H9 (cell line): ENCODE measurements at regions not wholly inside any gene's neighbourhood (a gene's known extent, or its start where the extent isn't known, plus 50 kb on each side); places are given as distances from the start of the nearest gene placed in this dataset.

Experiments
- DNase-seq: peaks from one replicate; pipeline ENCODE4 v3.0.0-alpha.2; 2017
- H2AFZ ChIP-seq: one replicate; pipeline ENCODE4 v1.6.1; 2013; ENCODE audit warnings: mild to moderate bottlenecking, low read length, control low read depth, moderate library complexity
- H2AK5ac ChIP-seq: 2 replicates; pipeline ENCODE4 v1.6.1; 2013; ENCODE audit warnings: low read length, control low read depth, mixed read lengths; ENCODE audit not compliant: insufficient read length
- H2BK120ac ChIP-seq: one replicate; pipeline ENCODE4 v1.6.1; 2013; ENCODE audit warnings: low read depth, mild to moderate bottlenecking, low read length, control low read depth, inconsistent platforms; ENCODE audit not compliant: poor library complexity, severe bottlenecking
- H2BK12ac ChIP-seq: 2 replicates; pipeline ENCODE4 v1.6.1; 2013; ENCODE audit warnings: low read length, control low read depth, mixed read lengths, low read depth; ENCODE audit not compliant: insufficient read length
- H2BK15ac ChIP-seq: 2 replicates; pipeline ENCODE4 v1.6.1; 2013; ENCODE audit warnings: low read depth, low read length, control low read depth
- H2BK20ac ChIP-seq: one replicate; pipeline ENCODE4 v1.6.1; 2013; ENCODE audit warnings: low read depth, mild to moderate bottlenecking, low read length, control low read depth, inconsistent platforms; ENCODE audit not compliant: poor library complexity, severe bottlenecking
- H2BK5ac ChIP-seq: 2 replicates; pipeline ENCODE4 v1.6.1; 2013; ENCODE audit warnings: low read length, control low read depth, mixed read lengths; ENCODE audit not compliant: insufficient read length
- H3K14ac ChIP-seq: 2 replicates; pipeline ENCODE4 v1.6.1; 2013; ENCODE audit warnings: low read length, control low read depth; ENCODE audit not compliant: insufficient read depth
- H3K18ac ChIP-seq: 2 replicates; pipeline ENCODE4 v1.6.1; 2013; ENCODE audit warnings: low read depth, mild to moderate bottlenecking, mixed read lengths, low read length, control low read depth; ENCODE audit not compliant: insufficient read length
- H3K23ac ChIP-seq: 2 replicates; pipeline ENCODE4 v1.6.1; 2013; ENCODE audit warnings: low read length, control low read depth, mixed read lengths, low read depth; ENCODE audit not compliant: insufficient read length
- H3K23me2 ChIP-seq: 2 replicates; pipeline ENCODE4 v1.6.1; 2013; ENCODE audit warnings: low read depth, mild to moderate bottlenecking, mixed read lengths, low read length, control low read depth; ENCODE audit not compliant: insufficient read length, poor library complexity, severe bottlenecking
- H3K27ac ChIP-seq: 2 replicates; pipeline ENCODE4 v1.5.1; 2013; ENCODE audit warnings: low read length, control low read depth, mixed read lengths, low read depth; ENCODE audit not compliant: insufficient read length
- H3K27me3 ChIP-seq: 2 replicates; pipeline ENCODE4 v1.6.1; 2013; ENCODE audit warnings: low read length, control low read depth, inconsistent platforms; ENCODE audit not compliant: insufficient read depth
- H3K4ac ChIP-seq: 2 replicates; pipeline ENCODE4 v1.6.1; 2013; ENCODE audit warnings: low read depth, mild to moderate bottlenecking, control low read depth, inconsistent platforms, low read length, moderate library complexity
- H3K4me1 ChIP-seq: 2 replicates; pipeline ENCODE4 v1.6.1; 2013; ENCODE audit warnings: low read length, control low read depth, inconsistent platforms; ENCODE audit not compliant: insufficient read depth
- H3K4me2 ChIP-seq: 2 replicates; pipeline ENCODE4 v1.6.1; 2013; ENCODE audit warnings: low read length, control low read depth, mixed read lengths; ENCODE audit not compliant: insufficient read length, insufficient read depth
- H3K56ac ChIP-seq: 2 replicates; pipeline ENCODE4 v1.6.1; 2013; ENCODE audit warnings: low read depth, mild to moderate bottlenecking, mixed read lengths, low read length, control low read depth; ENCODE audit not compliant: insufficient read length
- H3K79me1 ChIP-seq: 2 replicates; pipeline ENCODE4 v1.6.1; 2013; ENCODE audit warnings: low read depth, mild to moderate bottlenecking, moderate library complexity, low read length, control low read depth, inconsistent platforms; ENCODE audit not compliant: insufficient read depth, poor library complexity, severe bottlenecking
- H3K79me2 ChIP-seq: 2 replicates; pipeline ENCODE4 v1.6.1; 2013; ENCODE audit warnings: low read length, control low read depth, inconsistent platforms; ENCODE audit not compliant: insufficient read depth
- H3K9ac ChIP-seq: 2 replicates; pipeline ENCODE4 v1.6.1; 2013; ENCODE audit warnings: low read length, control low read depth, mixed read lengths; ENCODE audit not compliant: insufficient read length; ENCODE audit errors: extremely low read depth
- H3K9me3 ChIP-seq: one replicate; pipeline ENCODE4 v1.6.1; 2013; ENCODE audit warnings: low read depth, low read length, inconsistent platforms; ENCODE audit not compliant: control insufficient read depth
- H3T11ph ChIP-seq: one replicate; pipeline ENCODE4 v1.6.1; 2013; ENCODE audit warnings: mild to moderate bottlenecking, low read length, control low read depth, inconsistent platforms
- H4K20me1 ChIP-seq: one replicate; pipeline ENCODE4 v1.6.1; 2013; ENCODE audit not compliant: control insufficient read depth, insufficient read length, insufficient read depth
- H4K5ac ChIP-seq: 2 replicates; pipeline ENCODE4 v1.6.1; 2013; ENCODE audit warnings: low read depth, mild to moderate bottlenecking, mixed read lengths, low read length, control low read depth; ENCODE audit not compliant: insufficient read length
- H4K8ac ChIP-seq: replicated peaks from 2 replicates; pipeline ENCODE4 v1.6.1; 2013; ENCODE audit warnings: low read length, control low read depth, mixed read lengths, low read depth; ENCODE audit not compliant: insufficient read length
- H4K91ac ChIP-seq: 2 replicates; pipeline ENCODE4 v1.6.1; 2013; ENCODE audit warnings: low read depth, mild to moderate bottlenecking, moderate library complexity, mixed read lengths, low read length, control low read depth; ENCODE audit not compliant: insufficient read length
- H3K27ac Mint-ChIP-seq, 3 experiments: 2 replicates in 2 of 3; 3 replicates in 1 of 3; pipeline ENCODE4 v1.8.0; 2020 to 2021; ENCODE audit warnings: mixed read lengths in 3 of 3, mild to moderate bottlenecking in 1 of 3, moderate library complexity in 1 of 3
- H3K27me3 Mint-ChIP-seq: 2 replicates; pipeline ENCODE4 v1.8.0; 2021; ENCODE audit warnings: low read depth, mild to moderate bottlenecking, moderate library complexity, mixed read lengths
- H3K36me3 Mint-ChIP-seq, 3 experiments: 2 replicates in 2 of 3; 3 replicates in 1 of 3; pipeline ENCODE4 v1.8.0; 2020 to 2021; ENCODE audit warnings: low read depth in 3 of 3, mixed read lengths in 3 of 3; ENCODE audit not compliant: insufficient read depth in 1 of 3
- H3K4me1 Mint-ChIP-seq, 2 experiments: 2 replicates each; pipeline ENCODE4 v1.8.0; 2020; ENCODE audit warnings: mixed read lengths in 2 of 2
- H3K4me3 Mint-ChIP-seq, 2 experiments: 2 replicates in 1 of 2; 3 replicates in 1 of 2; pipeline ENCODE4 v1.8.0; 2020 to 2021; ENCODE audit warnings: mild to moderate bottlenecking in 2 of 2, mixed read lengths in 2 of 2, moderate library complexity in 1 of 2
- H3K9me3 Mint-ChIP-seq, 2 experiments: 2 replicates in 1 of 2; 3 replicates in 1 of 2; pipeline ENCODE4 v1.8.0; 2020; ENCODE audit warnings: mild to moderate bottlenecking in 2 of 2, mixed read lengths in 2 of 2, moderate library complexity in 1 of 2
- CTCF ChIP-seq: fragments of 200-600 bp; sonication (generic); conservative IDR thresholded peaks from 3 replicates; pipeline ENCODE4 v1.8.0; 2021; ENCODE audit warnings: antibody characterized with exemption, mild to moderate bottlenecking
- WGBS: extraction: QIAGEN DNeasy Blood & Tissue Kit; methylation state at CpG from one replicate; pipeline ENCODE4 v1.1.7; 2013; ENCODE audit warnings: missing lambda C conversion rate, low lambda C conversion rate, mixed read lengths; ENCODE audit not compliant: insufficient read length; ENCODE audit errors: extremely low coverage; 5-methylcytosine and 5-hydroxymethylcytosine counted together

GRCh38 chr2:105451571-105452166 is 52.8 kb upstream of the FHL2 start:
- no peak overlapping the region for H4K5ac ChIP-seq
- no peak overlapping the region for H2AFZ ChIP-seq
- no peak overlapping the region for H3K4me2 ChIP-seq
- no peak overlapping the region for H2BK120ac ChIP-seq
- no peak overlapping the region for H3K18ac ChIP-seq
- no peak overlapping the region for H3K56ac ChIP-seq
- H2BK12ac ChIP-seq = no peak overlapping the region
- Mint-ChIP-seq H3K36me3 (no peaks in the 10 kb centered on the region), H3K4me1 (peaks cover 6 to 8% of the 10 kb centered on the region in 2 experiments), H3K9me3 (no peaks in the 10 kb centered on the region), H3K4me3 (no peak overlapping the region), H3K27ac (no peak overlapping the region), H3K27me3 (0 out of 2 replicates have a peak, but pooled peaks cover 3% of the 10 kb centered on the region)
- no peaks in the 10 kb centered on the region for H3K23me2 ChIP-seq
- H3K14ac ChIP-seq = no peak overlapping the region
- no peak overlapping the region for H2AK5ac ChIP-seq
- no peak overlapping the region for H2BK20ac ChIP-seq
- H4K8ac ChIP-seq = no peak overlapping the region
- H4K91ac ChIP-seq = no peak overlapping the region
- no peak for DNase-seq
- H3T11ph ChIP-seq = no peak overlapping the region
- no peak overlapping the region for H3K4ac ChIP-seq
- whole genome bisulfite sequencing = no CpG with 5 or more reads among the region's 5 CpGs
- no peaks in the 10 kb centered on the region for H4K20me1 ChIP-seq
- no peak overlapping the region for H2BK15ac ChIP-seq
- no peak overlapping the region for H3K27ac ChIP-seq
- no peak overlapping the region for H2BK5ac ChIP-seq
- no peaks in the 10 kb centered on the region for H3K79me1 ChIP-seq
- no peaks in the 10 kb centered on the region for H3K79me2 ChIP-seq
- no peak for TF ChIP-seq CTCF
- no peaks in the 10 kb centered on the region for H3K9me3 ChIP-seq
- H3K23ac ChIP-seq = no peak overlapping the region
- no peak overlapping the region for H3K9ac ChIP-seq
- no peaks in the 10 kb centered on the region for H3K27me3 ChIP-seq
- H3K4me1 ChIP-seq = no peaks in the 10 kb centered on the region
